ENCODE measurements at regions not wholly inside any gene's neighbourhood (a gene's known extent, or its start where the extent isn't known, plus 50 kb on each side); places are given as distances from the start of the nearest gene placed in this dataset.

- H3K36me3 Mint-ChIP-seq, result no peaks in the 10 kb centered on the region
- no peaks in the 10 kb centered on the region for H3K9me3 Mint-ChIP-seq (ENCODE audit: low read depth)
- no peak overlapping the region for H3K27ac Mint-ChIP-seq
- H3K4me1 Mint-ChIP-seq, result no peaks in the 10 kb centered on the region
- CTCF ChIA-PET, result no interaction called here
- peaks cover 7% of the 10 kb centered on the region for H3K27me3 Mint-ChIP-seq
- no peak overlapping the region for H3K4me3 Mint-ChIP-seq
- ATAC-seq, result no peak
- DNase-seq, result no peak
Observed at GRCh38 chr5:35488055-35488454, 129.6 kb upstream of the SPEF2 start.

GRCh38 chr5:35487233-35488025, 130.2 kb upstream of the SPEF2 start:
- Mint-ChIP-seq H3K4me3 (no peak overlapping the region), H3K4me1 (no peaks in the 10 kb centered on the region), H3K9me3 (ENCODE audit: low read depth) (no peaks in the 10 kb centered on the region), H3K27me3 (peaks cover 7% of the 10 kb centered on the region), H3K36me3 (no peaks in the 10 kb centered on the region), H3K27ac (no peak overlapping the region)
- CTCF ChIA-PET, result no interaction called here
- ATAC-seq, result no peak
- no peak for DNase-seq

- Mint-ChIP-seq H3K4me1 (no peaks in the 10 kb centered on the region), H3K36me3 (peaks cover 5% of the 10 kb centered on the region), H3K4me3 (no peak overlapping the region), H3K27me3 (peaks cover 6% of the 10 kb centered on the region), H3K27ac (no peak overlapping the region), H3K9me3 (ENCODE audit: low read depth) (peaks cover 4% of the 10 kb centered on the region)
- no peak for DNase-seq
- CTCF ChIA-PET, result no interaction called here
- no peak for ATAC-seq
Observed at GRCh38 chr5:35485487-35485886, 132.2 kb upstream of the SPEF2 start.

GRCh38 chr5:35484241-35484640, 133.4 kb upstream of the SPEF2 start:
- CTCF ChIA-PET, result no interaction called here
- no peak for ATAC-seq
- Mint-ChIP-seq H3K27ac (no peak overlapping the region), H3K36me3 (peaks cover 15% of the 10 kb centered on the region), H3K4me3 (no peak overlapping the region), H3K4me1 (peaks cover 6% of the 10 kb centered on the region), H3K9me3 (ENCODE audit: low read depth) (peaks cover 5% of the 10 kb centered on the region), H3K27me3 (peaks cover 2% of the 10 kb centered on the region)
- no peak for DNase-seq

GRCh38 chr5:35483780-35484179, 133.9 kb upstream of the SPEF2 start:
- H3K27me3 Mint-ChIP-seq, result peaks cover 2% of the 10 kb centered on the region
- DNase-seq (no peak), ATAC-seq (no peak)
- H3K9me3 Mint-ChIP-seq (ENCODE audit: low read depth), result peaks cover 5% of the 10 kb centered on the region
- peaks cover 19% of the 10 kb centered on the region for H3K36me3 Mint-ChIP-seq
- H3K27ac Mint-ChIP-seq, result no peak overlapping the region
- peaks cover 9% of the 10 kb centered on the region for H3K4me1 Mint-ChIP-seq
- CTCF ChIA-PET, result no interaction called here
- no peak overlapping the region for H3K4me3 Mint-ChIP-seq

- CTCF ChIA-PET, result no interaction called here
- Mint-ChIP-seq H3K27ac (no peak overlapping the region), H3K4me1 (peaks cover 9% of the 10 kb centered on the region), H3K27me3 (peaks cover 2% of the 10 kb centered on the region), H3K9me3 (ENCODE audit: low read depth) (peaks cover 5% of the 10 kb centered on the region), H3K4me3 (no peak overlapping the region), H3K36me3 (peaks cover 21% of the 10 kb centered on the region)
- DNase-seq (no peak), ATAC-seq (no peak)
Observed at GRCh38 chr5:35483191-35483590, 134.5 kb upstream of the SPEF2 start.

GRCh38 chr5:35482167-35482755, 135.4 kb upstream of the SPEF2 start:
- peaks cover 22% of the 10 kb centered on the region for H3K36me3 Mint-ChIP-seq
- no peak for ATAC-seq
- no peak for DNase-seq
- H3K4me1 Mint-ChIP-seq, result peaks cover 9% of the 10 kb centered on the region
- no peak overlapping the region for H3K27ac Mint-ChIP-seq
- H3K27me3 Mint-ChIP-seq, result peaks cover 1% of the 10 kb centered on the region
- no peak overlapping the region for H3K4me3 Mint-ChIP-seq
- H3K9me3 Mint-ChIP-seq (ENCODE audit: low read depth), result peaks cover 5% of the 10 kb centered on the region
- CTCF ChIA-PET, result interaction anchor here (0.6 kb wide), 1 partner anchor 132 kb away, joined by 3 read pairs; no protein-coding TSS in a partner anchor

GRCh38 chr5:35478856-35479682, 138.6 kb upstream of the SPEF2 start:
- CTCF ChIA-PET, result interaction anchor here (1.0 to 1.7 kb wide), 4 partner anchors 43 to 446 kb away, joined by 3 to 6 read pairs (median 4); partner anchors contain the start of gene SPEF2
- H3K27ac Mint-ChIP-seq, result peak overlapping the region; percentile 85
- H3K9me3 Mint-ChIP-seq (ENCODE audit: low read depth), result peaks cover 5% of the 10 kb centered on the region
- peaks cover 22% of the 10 kb centered on the region for H3K36me3 Mint-ChIP-seq
- H3K27me3 Mint-ChIP-seq, result no peaks in the 10 kb centered on the region
- DNase-seq, result no peak
- H3K4me1 Mint-ChIP-seq, result peaks cover 9% of the 10 kb centered on the region
- peak overlapping the region; percentile 49 for H3K4me3 Mint-ChIP-seq
- ATAC-seq, result peak; percentile 78

GRCh38 chr5:35477911-35478310, 139.8 kb upstream of the SPEF2 start:
- CTCF ChIA-PET, result no interaction called here
- Mint-ChIP-seq H3K4me1 (peaks cover 9% of the 10 kb centered on the region), H3K27me3 (no peaks in the 10 kb centered on the region), H3K9me3 (ENCODE audit: low read depth) (peaks cover 5% of the 10 kb centered on the region), H3K4me3 (no peak overlapping the region), H3K27ac (no peak overlapping the region), H3K36me3 (peaks cover 22% of the 10 kb centered on the region)
- no peak for DNase-seq
- no peak for ATAC-seq

- CTCF ChIA-PET, result no interaction called here
- no peak overlapping the region for H3K4me3 Mint-ChIP-seq
Observed at GRCh38 chr5:35477321-35477720, 140.3 kb upstream of the SPEF2 start.

GRCh38 chr5:35476797-35477196, 140.9 kb upstream of the SPEF2 start:
- peaks cover 22% of the 10 kb centered on the region for H3K36me3 Mint-ChIP-seq
- H3K27me3 Mint-ChIP-seq, result no peaks in the 10 kb centered on the region
- no peak overlapping the region for H3K4me3 Mint-ChIP-seq
- H3K4me1 Mint-ChIP-seq, result peaks cover 9% of the 10 kb centered on the region
- CTCF ChIA-PET, result no interaction called here
- DNase-seq (no peak), ATAC-seq (no peak)
- no peak overlapping the region for H3K27ac Mint-ChIP-seq
- peaks cover 5% of the 10 kb centered on the region for H3K9me3 Mint-ChIP-seq (ENCODE audit: low read depth)

More at GRCh38 chr5:35477321-35477720, 140.3 kb upstream of the SPEF2 start:
- DNase-seq (no peak), ATAC-seq (no peak)
- H3K36me3 Mint-ChIP-seq, result peaks cover 22% of the 10 kb centered on the region
- peaks cover 5% of the 10 kb centered on the region for H3K9me3 Mint-ChIP-seq (ENCODE audit: low read depth)
- no peaks in the 10 kb centered on the region for H3K27me3 Mint-ChIP-seq
- H3K27ac Mint-ChIP-seq, result no peak overlapping the region
- H3K4me1 Mint-ChIP-seq, result peaks cover 9% of the 10 kb centered on the region

GRCh38 chr5:35476036-35476435, 141.6 kb upstream of the SPEF2 start:
- Mint-ChIP-seq H3K36me3 (peaks cover 20% of the 10 kb centered on the region), H3K27me3 (no peaks in the 10 kb centered on the region), H3K4me3 (no peak overlapping the region), H3K27ac (no peak overlapping the region), H3K4me1 (peaks cover 9% of the 10 kb centered on the region), H3K9me3 (ENCODE audit: low read depth) (peaks cover 5% of the 10 kb centered on the region)
- ATAC-seq (no peak), DNase-seq (no peak)
- CTCF ChIA-PET, result no interaction called here

- Mint-ChIP-seq H3K9me3 (ENCODE audit: low read depth) (no peaks in the 10 kb centered on the region), H3K27me3 (no peaks in the 10 kb centered on the region), H3K4me3 (no peak overlapping the region), H3K4me1 (no peaks in the 10 kb centered on the region), H3K27ac (no peak overlapping the region), H3K36me3 (peaks cover 3% of the 10 kb centered on the region)
- CTCF ChIA-PET, result no interaction called here
- ATAC-seq (no peak), DNase-seq (no peak)
Observed at GRCh38 chr5:35473589-35473988, 144.1 kb upstream of the SPEF2 start.
